Progenitor cell of endocrine pancreas (in vitro differentiated cells): ENCODE measurements at regions not wholly inside any gene's neighbourhood (a gene's known extent, or its start where the extent isn't known, plus 50 kb on each side); places are given as distances from the start of the nearest gene placed in this dataset.

Source experiments
- DNase-seq: peaks from one replicate; pipeline ENCODE4 v3.0.0; 2021; ENCODE audit warnings: low spot score; ENCODE audit not compliant: unreplicated experiment
- H3K27ac Mint-ChIP-seq: 2 replicates; pipeline ENCODE4 v1.8.0; 2021; ENCODE audit warnings: mild to moderate bottlenecking, moderate library complexity, mixed read lengths
- H3K27me3 Mint-ChIP-seq: 2 replicates; pipeline ENCODE4 v1.8.0; 2021; ENCODE audit warnings: mixed read lengths
- H3K36me3 Mint-ChIP-seq: 2 replicates; pipeline ENCODE4 v1.8.0; 2022; ENCODE audit warnings: mixed read lengths; ENCODE audit not compliant: insufficient read depth
- H3K4me1 Mint-ChIP-seq: 2 replicates; pipeline ENCODE4 v1.8.0; 2021; ENCODE audit warnings: low read depth, mixed read lengths
- H3K4me3 Mint-ChIP-seq: 2 replicates; pipeline ENCODE4 v1.8.0; 2021; ENCODE audit warnings: low read depth, mild to moderate bottlenecking, moderate library complexity, mixed read lengths
- H3K9me3 Mint-ChIP-seq: 2 replicates; pipeline ENCODE4 v1.8.0; 2021; ENCODE audit warnings: low read depth, mixed read lengths
- CTCF ChIP-seq: fragments of 200-600 bp; sonication (generic); IDR thresholded peaks from one replicate; pipeline ENCODE4 v1.5.0; 2021; ENCODE audit warnings: antibody characterized with exemption, mild to moderate bottlenecking; ENCODE audit not compliant: unreplicated experiment

- Mint-ChIP-seq H3K27ac (no peak overlapping the region), H3K36me3 (no peaks in the 10 kb centered on the region), H3K4me1 (no peaks in the 10 kb centered on the region), H3K27me3 (no peaks in the 10 kb centered on the region), H3K4me3 (no peak overlapping the region), H3K9me3 (no peaks in the 10 kb centered on the region)
- DNase-seq, result no peak
- no peak for TF ChIP-seq CTCF
Observed at GRCh38 chr7:46581268-46581667, 660.2 kb upstream of the IGFBP3 start.

- TF ChIP-seq CTCF, result no peak
Observed at GRCh38 chr7:46580766-46581165, 659.7 kb upstream of the IGFBP3 start.

GRCh38 chr7:46577394-46577793 lies 656.3 kb upstream of the IGFBP3 start:
- no peaks in the 10 kb centered on the region for H3K4me1 Mint-ChIP-seq

More at GRCh38 chr7:46580766-46581165, 659.7 kb upstream of the IGFBP3 start:
- no peaks in the 10 kb centered on the region for H3K4me1 Mint-ChIP-seq
- H3K9me3 Mint-ChIP-seq, result no peaks in the 10 kb centered on the region
- H3K4me3 Mint-ChIP-seq, result no peak overlapping the region
- H3K27ac Mint-ChIP-seq, result no peak overlapping the region
- H3K36me3 Mint-ChIP-seq, result no peaks in the 10 kb centered on the region
- no peaks in the 10 kb centered on the region for H3K27me3 Mint-ChIP-seq
- no peak for DNase-seq

GRCh38 chr7:46576950-46577349 lies 655.9 kb upstream of the IGFBP3 start:
- no peaks in the 10 kb centered on the region for H3K27me3 Mint-ChIP-seq
- H3K4me1 Mint-ChIP-seq, result no peaks in the 10 kb centered on the region
- no peak overlapping the region for H3K27ac Mint-ChIP-seq

More at GRCh38 chr7:46577394-46577793, 656.3 kb upstream of the IGFBP3 start:
- no peak for TF ChIP-seq CTCF
- Mint-ChIP-seq H3K27ac (no peak overlapping the region), H3K9me3 (peaks cover under 1% of the 10 kb centered on the region), H3K27me3 (no peaks in the 10 kb centered on the region), H3K4me3 (no peak overlapping the region), H3K36me3 (no peaks in the 10 kb centered on the region)
- no peak for DNase-seq

GRCh38 chr7:46572691-46573090 lies 651.6 kb upstream of the IGFBP3 start:
- peaks cover 4% of the 10 kb centered on the region for H3K9me3 Mint-ChIP-seq

More at GRCh38 chr7:46576950-46577349, 655.9 kb upstream of the IGFBP3 start:
- H3K9me3 Mint-ChIP-seq, result peaks cover 4% of the 10 kb centered on the region
- TF ChIP-seq CTCF, result no peak
- H3K36me3 Mint-ChIP-seq, result no peaks in the 10 kb centered on the region
- DNase-seq, result no peak
- H3K4me3 Mint-ChIP-seq, result no peak overlapping the region

More at GRCh38 chr7:46572691-46573090, 651.6 kb upstream of the IGFBP3 start:
- H3K27ac Mint-ChIP-seq, result no peak overlapping the region
- no peaks in the 10 kb centered on the region for H3K27me3 Mint-ChIP-seq
- H3K4me3 Mint-ChIP-seq, result no peak overlapping the region
- peaks cover 3% of the 10 kb centered on the region for H3K4me1 Mint-ChIP-seq
- DNase-seq, result no peak
- no peaks in the 10 kb centered on the region for H3K36me3 Mint-ChIP-seq
- TF ChIP-seq CTCF, result no peak
